Endothelial cell of umbilical vein (primary cell): ENCODE measurements at regions not wholly inside any gene's neighbourhood (a gene's known extent, or its start where the extent isn't known, plus 50 kb on each side); places are given as distances from the start of the nearest gene placed in this dataset.

Source experiments
- CTCF ChIP-seq, 2 donors: IDR thresholded peaks; 1 replicate in 1 of 2; 2 replicates in 1 of 2; pipeline ENCODE4 v1.5.1; 2011; ENCODE audit warnings: low read length in 2 of 2, mild to moderate bottlenecking in 2 of 2, moderate library complexity in 2 of 2, control low read depth in 1 of 2, inconsistent platforms in 1 of 2, low read depth in 1 of 2; ENCODE audit not compliant: insufficient read depth in 1 of 2; ENCODE audit errors: extremely low read depth in 1 of 2
- EZH2 ChIP-seq: IDR thresholded peaks from 2 replicates; pipeline ENCODE4 v1.6.1; 2012; ENCODE audit warnings: borderline replicate concordance, low read depth, mild to moderate bottlenecking, moderate library complexity, low read length, inconsistent platforms; ENCODE audit not compliant: severe bottlenecking
- FOS ChIP-seq: IDR thresholded peaks from 2 replicates; pipeline ENCODE4 v1.6.1; 2011; ENCODE audit warnings: mild to moderate bottlenecking, low read length, moderate library complexity, borderline replicate concordance; ENCODE audit not compliant: insufficient read depth
- JUN ChIP-seq: IDR thresholded peaks from 2 replicates; pipeline ENCODE4 v1.6.1; 2011; ENCODE audit warnings: borderline replicate concordance, low read depth; ENCODE audit not compliant: insufficient read length, insufficient read depth
- MAX ChIP-seq: IDR thresholded peaks from 2 replicates; pipeline ENCODE4 v1.6.1; 2011; ENCODE audit not compliant: insufficient read depth, insufficient read length
- MYC ChIP-seq: IDR thresholded peaks from one replicate; pipeline ENCODE4 v1.6.1; 2011; ENCODE audit warnings: mild to moderate bottlenecking, low read depth, low read length
- POLR2A ChIP-seq: IDR thresholded peaks from 2 replicates; pipeline ENCODE4 v1.6.1; 2012; ENCODE audit warnings: low read depth, mild to moderate bottlenecking, control low read depth, low read length
- POLR2AphosphoS5 ChIP-seq: IDR thresholded peaks from 2 replicates; pipeline ENCODE4 v1.6.1; 2012; ENCODE audit warnings: low read depth, mild to moderate bottlenecking, control low read depth, low read length, moderate library complexity; ENCODE audit not compliant: insufficient read depth

- no peak for TF ChIP-seq MAX
- no peak for TF ChIP-seq POLR2AphosphoS5
- TF ChIP-seq EZH2: no peak
- no peak for TF ChIP-seq CTCF (IDR thresholded peaks at IDR 0.05; ENCODE audit: extremely low read depth in 1 of 2, insufficient read depth in 1 of 2, low read depth in 1 of 2, low read length in 2 of 2)
- TF ChIP-seq POLR2A: no peak
- TF ChIP-seq MYC: no peak
- TF ChIP-seq JUN: no peak
- no peak for TF ChIP-seq FOS
Observed at GRCh38 chr5:52043137-52043536, 659.9 kb downstream of the ISL1 start.
